NCI-H748 (cell line): ENCODE measurements at regions not wholly inside any gene's neighbourhood (a gene's known extent, or its start where the extent isn't known, plus 50 kb on each side); places are given as distances from the start of the nearest gene placed in this dataset.
A peak's percentile ranks its signal among the peaks of the same experiment; 100 is the strongest.

Experiments used
- DNase-seq: peaks from one replicate; lab custom pipeline; 2025; ENCODE audit not compliant: unreplicated experiment; lab: John Stamatoyannopoulos, UW

- no peak for DNase-seq
Measured at GRCh38 chr2:2523461-2524347, 192.6 kb upstream of the MYT1L start.

- DNase-seq: no peak
Measured at GRCh38 chr2:2520401-2520811, 189.3 kb upstream of the MYT1L start.

GRCh38 chr2:2519381-2519780 lies 188.3 kb upstream of the MYT1L start:
- no peak for DNase-seq

- DNase-seq: no peak
Measured at GRCh38 chr2:2517399-2517798, 186.3 kb upstream of the MYT1L start.

- DNase-seq: no peak
Measured at GRCh38 chr2:2516386-2516785, 185.3 kb upstream of the MYT1L start.

- no peak for DNase-seq
Measured at GRCh38 chr2:2512931-2513330, 181.9 kb upstream of the MYT1L start.

GRCh38 chr2:2507417-2507997 lies 176.4 kb upstream of the MYT1L start:
- DNase-seq: peak; percentile 73

GRCh38 chr2:2506536-2506935 lies 175.5 kb upstream of the MYT1L start:
- no peak for DNase-seq

- no peak for DNase-seq
Measured at GRCh38 chr2:2505604-2506003, 174.5 kb upstream of the MYT1L start.

GRCh38 chr2:2503864-2504418 lies 172.9 kb upstream of the MYT1L start:
- DNase-seq: no peak

- DNase-seq: no peak
Measured at GRCh38 chr2:2502201-2502549, 171.1 kb upstream of the MYT1L start.

- DNase-seq: no peak
Measured at GRCh38 chr2:2501454-2502200, 170.6 kb upstream of the MYT1L start.

GRCh38 chr2:2495606-2496005 lies 164.5 kb upstream of the MYT1L start:
- DNase-seq: no peak

- no peak for DNase-seq
Measured at GRCh38 chr2:2493496-2493895, 162.4 kb upstream of the MYT1L start.

GRCh38 chr2:2492800-2493199 lies 161.7 kb upstream of the MYT1L start:
- no peak for DNase-seq

GRCh38 chr2:2491964-2492363 lies 160.9 kb upstream of the MYT1L start:
- DNase-seq: no peak

GRCh38 chr2:2484301-2484700 lies 153.2 kb upstream of the MYT1L start:
- no peak for DNase-seq

- DNase-seq: no peak
Measured at GRCh38 chr2:2482851-2483250, 151.8 kb upstream of the MYT1L start.

GRCh38 chr2:2472881-2473280 lies 141.8 kb upstream of the MYT1L start:
- DNase-seq: peak; percentile 94

GRCh38 chr2:2472044-2472443 lies 141.0 kb upstream of the MYT1L start:
- no peak for DNase-seq

- DNase-seq: no peak
Measured at GRCh38 chr2:2466534-2466933, 135.5 kb upstream of the MYT1L start.

GRCh38 chr2:2464643-2465042 lies 133.6 kb upstream of the MYT1L start:
- peak; percentile 98 for DNase-seq
